Upper lobe of right lung (tissue), 1 donor: ENCODE measurements at regions not wholly inside any gene's neighbourhood (a gene's known extent, or its start where the extent isn't known, plus 50 kb on each side); places are given as distances from the start of the nearest gene placed in this dataset.

ENCODE experiments used
- ATAC-seq: fragments of 200-7000 bp; cut with Tn5 transposase; one replicate; pipeline ENCODE4 v1.9.1; 2020; ENCODE audit warnings: mild to moderate bottlenecking, moderate library complexity
- DNase-seq: peaks from one replicate; pipeline ENCODE4 v3.0.0-alpha.2; 2020
- H3K27ac ChIP-seq: fragments of 200-600 bp; one replicate; pipeline ENCODE4 v1.8.0; 2022
- H3K27me3 ChIP-seq: fragments of 200-600 bp; one replicate; pipeline ENCODE4 v1.8.0; 2022; ENCODE audit warnings: mild to moderate bottlenecking
- H3K36me3 ChIP-seq: fragments of 200-600 bp; one replicate; pipeline ENCODE4 v1.8.0; 2022
- H3K4me1 ChIP-seq: fragments of 200-600 bp; one replicate; pipeline ENCODE4 v1.8.0; 2022
- H3K4me3 ChIP-seq: fragments of 200-600 bp; one replicate; pipeline ENCODE4 v1.8.0; 2022; ENCODE audit warnings: mild to moderate bottlenecking
- H3K9me3 ChIP-seq: fragments of 200-600 bp; one replicate; pipeline ENCODE4 v1.8.0; 2022
- CTCF ChIP-seq: fragments of 200-600 bp; IDR thresholded peaks from one replicate; pipeline ENCODE4 v1.8.0; 2022; ENCODE audit warnings: antibody characterized with exemption
- intact Hi-C: fragments of 100-400 bp; cut with DNase I; formaldehyde crosslinking; loops from one replicate; pipeline ENCODE4 v1.11.0; 2022
- donor health status: DM: no; HTN: yes; CAD: no; lungs with severe emphysema.

GRCh38 chr10:36089790-36090440 is 447.8 kb upstream of the FZD8 start:
- Histone ChIP-seq H3K9me3 (no peaks in the 10 kb centered on the region), H3K36me3 (no peaks in the 10 kb centered on the region), H3K27ac (no peak overlapping the region), H3K4me3 (no peak overlapping the region), H3K4me1 (no peaks in the 10 kb centered on the region), H3K27me3 (no peaks in the 10 kb centered on the region)
- DNase-seq (no peak), ATAC-seq (no peak)
- intact Hi-C loops = no loop called here
- no peak for TF ChIP-seq CTCF

- intact Hi-C loops = no loop called here
- ATAC-seq = no peak
- Histone ChIP-seq H3K27ac (no peak overlapping the region), H3K4me3 (no peak overlapping the region), H3K36me3 (no peaks in the 10 kb centered on the region), H3K9me3 (no peaks in the 10 kb centered on the region), H3K27me3 (no peaks in the 10 kb centered on the region), H3K4me1 (no peaks in the 10 kb centered on the region)
- no peak for DNase-seq
- TF ChIP-seq CTCF = no peak
These were observed 445.2 kb upstream of the FZD8 start for GRCh38 chr10:36087006-36088005.

- no peak overlapping the region for H3K27ac ChIP-seq
- no peaks in the 10 kb centered on the region for H3K4me1 ChIP-seq
- no peaks in the 10 kb centered on the region for H3K27me3 ChIP-seq
- no peaks in the 10 kb centered on the region for H3K36me3 ChIP-seq
- no peak for ATAC-seq
- H3K9me3 ChIP-seq = no peaks in the 10 kb centered on the region
- no peak for DNase-seq
- no peak overlapping the region for H3K4me3 ChIP-seq
- intact Hi-C loops = no loop called here
- TF ChIP-seq CTCF = no peak
These were observed 433.1 kb upstream of the FZD8 start for GRCh38 chr10:36075196-36075595.

GRCh38 chr10:36073796-36074345 is 431.8 kb upstream of the FZD8 start:
- DNase-seq = no peak
- H3K36me3 ChIP-seq = no peaks in the 10 kb centered on the region
- no peak overlapping the region for H3K4me3 ChIP-seq
- TF ChIP-seq CTCF = no peak
- intact Hi-C loops = no loop called here
- no peaks in the 10 kb centered on the region for H3K4me1 ChIP-seq
- no peaks in the 10 kb centered on the region for H3K9me3 ChIP-seq
- H3K27me3 ChIP-seq = no peaks in the 10 kb centered on the region
- ATAC-seq = no peak
- no peak overlapping the region for H3K27ac ChIP-seq

GRCh38 chr10:36068542-36068941 is 426.4 kb upstream of the FZD8 start:
- H3K9me3 ChIP-seq = no peaks in the 10 kb centered on the region

More at GRCh38 chr10:36068542-36068941, 426.4 kb upstream of the FZD8 start:
- H3K4me1 ChIP-seq = no peaks in the 10 kb centered on the region
- intact Hi-C loops = no loop called here
- H3K36me3 ChIP-seq = no peaks in the 10 kb centered on the region
- no peak for TF ChIP-seq CTCF
- H3K4me3 ChIP-seq = no peak overlapping the region
- H3K27ac ChIP-seq = no peak overlapping the region
- no peak for ATAC-seq
- DNase-seq = no peak
- H3K27me3 ChIP-seq = no peaks in the 10 kb centered on the region
